Left renal pelvis (tissue), 4 donors: ENCODE measurements at regions not wholly inside any gene's neighbourhood (a gene's known extent, or its start where the extent isn't known, plus 50 kb on each side); places are given as distances from the start of the nearest gene placed in this dataset.
"Not testable (repeated sequence)": the region's sequence is repeated elsewhere in the genome, so short reads cannot be mapped to it uniquely, and the experiment has no call there.

Experiments used
- DNase-seq, 4 donors: peaks; one replicate each; pipeline ENCODE4 v3.0.0-alpha.2; 2013; ENCODE audit warnings: low read depth in 4 of 4, low spot score in 3 of 4

DNA sequence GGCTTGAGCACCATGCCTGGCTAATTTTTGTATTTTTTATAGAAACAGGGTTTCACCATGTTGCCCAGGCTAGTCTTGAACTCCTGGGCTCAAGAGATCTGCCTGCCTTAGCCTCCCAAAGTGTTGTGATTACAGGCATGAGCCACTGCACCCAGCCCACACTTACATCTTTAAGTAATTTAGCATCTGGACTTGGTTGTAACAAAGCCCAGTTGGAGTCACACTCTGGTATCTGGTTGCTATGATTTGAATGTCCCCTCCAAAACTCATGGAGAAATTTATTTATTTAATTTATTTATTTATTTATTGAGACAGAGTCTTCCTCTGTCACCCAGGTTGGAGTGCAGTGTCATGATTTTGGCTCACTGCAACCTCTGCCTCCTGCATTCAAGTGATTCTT, 52.7 kb upstream of the TSC22D1 start:
- DNase-seq, result not testable (repeated sequence)

GRCh38 chr13:44627441-44627840, 51.3 kb upstream of the TSC22D1 start:
- DNase-seq, result no peak

DNA sequence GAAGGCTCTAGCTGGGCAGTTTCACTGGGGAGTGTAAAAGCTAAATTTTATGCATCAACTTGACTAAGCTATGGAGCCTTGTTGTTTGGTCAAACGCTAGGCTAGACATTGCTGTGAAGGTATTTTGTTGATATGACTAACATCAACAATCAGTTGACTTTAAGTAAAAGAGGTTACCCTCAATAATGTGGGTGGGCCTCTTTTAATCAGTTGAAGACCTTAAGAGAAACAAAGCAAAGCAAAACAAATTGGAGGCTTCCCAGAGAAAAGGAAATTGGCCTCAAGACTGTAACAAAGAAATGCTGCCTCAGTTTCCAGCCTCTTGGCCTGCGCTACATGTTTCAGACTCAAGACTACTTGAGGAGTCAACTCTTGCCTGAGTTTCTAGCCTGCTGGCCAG, 50.0 kb upstream of the TSC22D1 start:
- DNase-seq, result no peak
